ENCODE measurements at regions not wholly inside any gene's neighbourhood (a gene's known extent, or its start where the extent isn't known, plus 50 kb on each side); places are given as distances from the start of the nearest gene placed in this dataset.

DNA sequence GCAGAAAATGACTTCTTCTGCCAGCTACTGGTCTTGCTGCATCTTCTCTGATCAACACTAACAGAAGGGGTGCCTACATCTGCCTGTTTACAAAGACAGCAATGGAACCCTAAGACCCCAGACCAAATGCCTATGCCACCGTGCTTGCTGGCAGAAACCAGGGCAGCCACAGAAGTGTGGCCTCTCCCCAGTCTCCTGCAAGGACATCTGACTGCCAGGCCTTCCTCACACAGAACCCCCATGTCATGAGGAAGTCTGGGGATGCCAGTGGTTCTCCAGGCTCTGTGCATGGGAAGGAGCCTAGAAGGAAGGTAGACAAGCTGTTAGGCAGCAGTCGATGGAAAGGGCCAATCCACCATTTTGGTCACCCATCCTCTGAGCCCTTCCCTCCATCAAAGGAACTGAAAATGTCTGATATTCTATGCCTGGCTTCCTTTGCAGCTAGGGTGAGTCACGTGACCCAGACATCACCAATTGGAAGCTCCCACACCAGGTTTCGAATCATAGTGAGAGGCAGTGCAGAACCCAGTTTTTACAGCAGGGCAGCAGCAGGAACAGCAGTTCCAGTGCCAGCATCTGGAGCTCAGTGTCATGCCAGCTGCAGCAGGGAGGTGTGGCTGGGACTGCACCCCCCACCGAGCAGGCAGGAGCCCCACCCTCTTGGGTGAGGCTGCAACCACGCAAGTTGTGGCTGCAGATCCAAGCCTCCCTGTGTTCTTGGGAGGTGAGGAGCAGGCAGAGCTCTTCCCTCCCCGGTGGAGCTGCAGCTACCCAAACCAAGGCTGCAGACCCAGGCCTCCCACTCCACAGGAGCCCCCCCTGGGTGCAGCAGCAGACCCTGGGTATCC lies 123.4 kb downstream of the OLFM1 start:
- TF ChIP-seq, protein P1, sequence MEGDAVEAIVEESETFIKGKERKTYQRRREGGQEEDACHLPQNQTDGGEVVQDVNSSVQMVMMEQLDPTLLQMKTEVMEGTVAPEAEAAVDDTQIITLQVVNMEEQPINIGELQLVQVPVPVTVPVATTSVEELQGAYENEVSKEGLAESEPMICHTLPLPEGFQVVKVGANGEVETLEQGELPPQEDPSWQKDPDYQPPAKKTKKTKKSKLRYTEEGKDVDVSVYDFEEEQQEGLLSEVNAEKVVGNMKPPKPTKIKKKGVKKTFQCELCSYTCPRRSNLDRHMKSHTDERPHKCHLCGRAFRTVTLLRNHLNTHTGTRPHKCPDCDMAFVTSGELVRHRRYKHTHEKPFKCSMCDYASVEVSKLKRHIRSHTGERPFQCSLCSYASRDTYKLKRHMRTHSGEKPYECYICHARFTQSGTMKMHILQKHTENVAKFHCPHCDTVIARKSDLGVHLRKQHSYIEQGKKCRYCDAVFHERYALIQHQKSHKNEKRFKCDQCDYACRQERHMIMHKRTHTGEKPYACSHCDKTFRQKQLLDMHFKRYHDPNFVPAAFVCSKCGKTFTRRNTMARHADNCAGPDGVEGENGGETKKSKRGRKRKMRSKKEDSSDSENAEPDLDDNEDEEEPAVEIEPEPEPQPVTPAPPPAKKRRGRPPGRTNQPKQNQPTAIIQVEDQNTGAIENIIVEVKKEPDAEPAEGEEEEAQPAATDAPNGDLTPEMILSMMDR (IDR thresholded peaks at IDR 0.05; ENCODE audit: insufficient read depth, low read length, poor library complexity, severe bottlenecking), result no peak
- no peak for TF ChIP-seq EZH2phosphoT487 (conservative IDR thresholded peaks at IDR 0.05; ENCODE audit: low read length)
